Right lobe of liver (tissue), 6 donors: ENCODE measurements at regions not wholly inside any gene's neighbourhood (a gene's known extent, or its start where the extent isn't known, plus 50 kb on each side); places are given as distances from the start of the nearest gene placed in this dataset.

Experiments used
- ATAC-seq, 4 donors: fragments of 200-7000 bp; cut with Tn5 transposase; one replicate each; pipeline ENCODE4 v1.9.1; 2020; ENCODE audit warnings: mild to moderate bottlenecking in 4 of 4, moderate library complexity in 4 of 4
- DNase-seq, 3 donors: peaks; one replicate each; pipeline ENCODE4 v3.0.0-alpha.2; 2020
- H3K27ac ChIP-seq, 3 donors: fragments of 200-600 bp; one replicate each; pipeline ENCODE4 v1.8.0; 2022
- H3K27me3 ChIP-seq, 2 donors: fragments of 200-600 bp; one replicate each; pipeline ENCODE4 v1.8.0; 2022
- H3K36me3 ChIP-seq, 4 donors: fragments of 200-600 bp; sonication (generic) in 1 of 4; one replicate each; pipeline versions ENCODE4 v1.5.1 to v1.8.0; 2017 to 2022; ENCODE audit warnings: control low read depth in 1 of 4
- H3K4me1 ChIP-seq, 4 donors: fragments of 200-600 bp; sonication (generic) in 1 of 4; one replicate each; pipeline versions ENCODE4 v1.5.1 to v1.8.0; 2017 to 2022; ENCODE audit warnings: control low read depth in 1 of 4
- H3K4me3 ChIP-seq, 3 donors: fragments of 200-600 bp; one replicate each; pipeline ENCODE4 v1.8.0; 2022
- H3K9me3 ChIP-seq, 4 donors: fragments of 200-600 bp; sonication (generic) in 1 of 4; one replicate each; pipeline versions ENCODE4 v1.5.1 to v1.8.0; 2017 to 2022; ENCODE audit warnings: control low read depth in 1 of 4
- CTCF ChIP-seq, 4 donors: fragments of 200-600 bp in 3 of 4; fragments of 450-650 bp in 1 of 4; IDR thresholded peaks; one replicate each; pipeline versions ENCODE4 v1.5.1 to v1.8.0; 2016 to 2022; ENCODE audit warnings: antibody characterized with exemption in 4 of 4, mild to moderate bottlenecking in 2 of 4
- POLR2A ChIP-seq: fragments of 450-650 bp; IDR thresholded peaks from one replicate; pipeline ENCODE4 v1.6.1; 2017; ENCODE audit warnings: antibody characterized with exemption, mild to moderate bottlenecking
- WGBS: methylation state at CpG from one replicate; pipeline ENCODE4 v1.1.6; 2018; ENCODE audit warnings: low coverage, low lambda C conversion rate; ENCODE audit not compliant: insufficient coverage; ENCODE audit errors: missing lambda C conversion rate; 5-methylcytosine and 5-hydroxymethylcytosine counted together
- intact Hi-C, 2 donors: fragments of 100-400 bp; cut with DNase I; formaldehyde crosslinking; loops; one replicate each; pipeline versions ENCODE4 v1.11.2 to v1.14.1; 2022
- donor health status: DM: no; HTN: yes; CAD: no.
- donor health status: DM: no; HTN: no; CAD: no.
- donor health status: DM: no; HTN: no; CAD: no.
- donor health status: DM: no; HTN: yes; CAD: no.
- donor health status: DM: no; HTN: yes; CAD: no.

GRCh38 chr5:37975531-37975930 is 135.7 kb upstream of the GDNF start:
- H3K27ac ChIP-seq, result no peak overlapping the region
- TF ChIP-seq CTCF (IDR thresholded peaks at IDR 0.05) (no peak), POLR2A (no peak)
- intact Hi-C loops, result no loop called here
- no peak overlapping the region for H3K4me3 ChIP-seq
- no peaks in the 10 kb centered on the region for H3K36me3 ChIP-seq
- H3K27me3 ChIP-seq, result no peaks in the 10 kb centered on the region
- ATAC-seq, result no peak
- DNase-seq, result no peak
- WGBS, result 60% methylated on average over 4 of the region's 4 CpGs
- H3K4me1 ChIP-seq, result no peaks in the 10 kb centered on the region
- H3K9me3 ChIP-seq, result no peaks in the 10 kb centered on the region

GRCh38 chr5:37971483-37972024 is 131.7 kb upstream of the GDNF start:
- 67% methylated on average over 1 of the region's 1 CpG for WGBS
- TF ChIP-seq CTCF (IDR thresholded peaks at IDR 0.05) (no peak), POLR2A (no peak)

GRCh38 chr5:37966871-37967270 is 127.0 kb upstream of the GDNF start:
- H3K36me3 ChIP-seq, result no peaks in the 10 kb centered on the region
- H3K9me3 ChIP-seq, result no peaks in the 10 kb centered on the region
- no peaks in the 10 kb centered on the region for H3K27me3 ChIP-seq
- 59% methylated on average over 1 of the region's 1 CpG for WGBS
- TF ChIP-seq CTCF (IDR thresholded peaks at IDR 0.05), result no peak
- no peak for TF ChIP-seq POLR2A
- H3K4me3 ChIP-seq, result no peak overlapping the region
- ATAC-seq, result no peak
- no peaks in the 10 kb centered on the region for H3K4me1 ChIP-seq
- DNase-seq, result no peak
- intact Hi-C loops, result no loop called here
- H3K27ac ChIP-seq, result no peak overlapping the region

More at GRCh38 chr5:37971483-37972024, 131.7 kb upstream of the GDNF start:
- ATAC-seq (no peak), DNase-seq (no peak)
- intact Hi-C loops, result no loop called here
- H3K4me3 ChIP-seq, result no peak overlapping the region
- H3K36me3 ChIP-seq, result no peaks in the 10 kb centered on the region
- H3K27ac ChIP-seq, result no peak overlapping the region
- H3K9me3 ChIP-seq, result no peaks in the 10 kb centered on the region
- no peaks in the 10 kb centered on the region for H3K27me3 ChIP-seq
- no peaks in the 10 kb centered on the region for H3K4me1 ChIP-seq

GRCh38 chr5:37966291-37966690 is 126.5 kb upstream of the GDNF start:
- no peak for ATAC-seq
- Histone ChIP-seq H3K4me3 (no peak overlapping the region), H3K27me3 (no peaks in the 10 kb centered on the region), H3K27ac (no peak overlapping the region), H3K36me3 (no peaks in the 10 kb centered on the region), H3K4me1 (no peaks in the 10 kb centered on the region), H3K9me3 (no peaks in the 10 kb centered on the region)
- intact Hi-C loops, result no loop called here
- no peak for TF ChIP-seq POLR2A
- no peak for TF ChIP-seq CTCF (IDR thresholded peaks at IDR 0.05)
- 68% methylated on average over 2 of the region's 2 CpGs for WGBS
- no peak for DNase-seq

- intact Hi-C loops, result no loop called here
- Histone ChIP-seq H3K9me3 (peaks cover 0 to 7% (median 0%) of the 10 kb centered on the region in 4 donors), H3K27ac (no peak overlapping the region), H3K27me3 (no peaks in the 10 kb centered on the region), H3K4me1 (no peaks in the 10 kb centered on the region), H3K36me3 (no peaks in the 10 kb centered on the region), H3K4me3 (no peak overlapping the region)
- DNase-seq, result no peak
- WGBS, result 50% methylated on average over 1 of the region's 1 CpG
- no peak for TF ChIP-seq POLR2A
- TF ChIP-seq CTCF (IDR thresholded peaks at IDR 0.05), result no peak
- peak in 1 of 4 donors; percentile 19 for ATAC-seq
Measured at GRCh38 chr5:37962389-37962788, 122.5 kb upstream of the GDNF start.
